ENCODE measurements at regions not wholly inside any gene's neighbourhood (a gene's known extent, or its start where the extent isn't known, plus 50 kb on each side); places are given as distances from the start of the nearest gene placed in this dataset.

- no peak overlapping the region for H3K27ac ChIP-seq
- H3K4me3 ChIP-seq, result no peak overlapping the region
- DNase-seq (ENCODE audit: low spot score), result no peak
- TF ChIP-seq CTCF (IDR thresholded peaks at IDR 0.05), result no peak
Measured at GRCh38 chr2:234733093-234733489, 218.7 kb upstream of the SH3BP4 start.

GRCh38 chr2:234732404-234733092, 219.3 kb upstream of the SH3BP4 start:
- TF ChIP-seq CTCF (IDR thresholded peaks at IDR 0.05), result no peak
- no peak for DNase-seq (ENCODE audit: low spot score)
- no peak overlapping the region for H3K4me3 ChIP-seq
- H3K27ac ChIP-seq, result no peak overlapping the region

GRCh38 chr2:234731236-234731635, 220.6 kb upstream of the SH3BP4 start:
- no peak for TF ChIP-seq CTCF (IDR thresholded peaks at IDR 0.05)
- no peak for DNase-seq (ENCODE audit: low spot score)
- Histone ChIP-seq H3K27ac (no peak overlapping the region), H3K4me3 (no peak overlapping the region)

- Histone ChIP-seq H3K4me3 (no peak overlapping the region), H3K27ac (no peak overlapping the region)
- no peak for TF ChIP-seq CTCF (IDR thresholded peaks at IDR 0.05)
- no peak for DNase-seq (ENCODE audit: low spot score)
Measured at GRCh38 chr2:234730066-234730640, 221.7 kb upstream of the SH3BP4 start.

GRCh38 chr2:234725528-234726264, 226.1 kb upstream of the SH3BP4 start:
- no peak for TF ChIP-seq CTCF (IDR thresholded peaks at IDR 0.05)
- H3K27ac ChIP-seq, result no peak overlapping the region
- DNase-seq (ENCODE audit: low spot score), result no peak

GRCh38 chr2:234724850-234725249, 227.0 kb upstream of the SH3BP4 start:
- no peak for TF ChIP-seq CTCF (IDR thresholded peaks at IDR 0.05)
- no peak for DNase-seq (ENCODE audit: low spot score)
- Histone ChIP-seq H3K27ac (no peak overlapping the region), H3K4me3 (no peak overlapping the region)

More at GRCh38 chr2:234725528-234726264, 226.1 kb upstream of the SH3BP4 start:
- H3K4me3 ChIP-seq, result no peak overlapping the region

All from coronary artery (tissue), 2 donors.